Prostate gland (tissue), 2 donors: ENCODE measurements at regions not wholly inside any gene's neighbourhood (a gene's known extent, or its start where the extent isn't known, plus 50 kb on each side); places are given as distances from the start of the nearest gene placed in this dataset.

ENCODE experiments used
- CTCF ChIP-seq, 4 experiments: fragments of 200-600 bp in 2 of 4; fragments of 450-650 bp in 2 of 4; sonication (generic) in 2 of 4; IDR thresholded peaks; 1 replicate in 3 of 4; 2 replicates in 1 of 4; pipeline ENCODE4 v1.5.1; 2016 to 2019; ENCODE audit warnings: antibody characterized with exemption in 4 of 4, mild to moderate bottlenecking in 2 of 4, moderate library complexity in 2 of 4
- POLR2A ChIP-seq: fragments of 450-650 bp; IDR thresholded peaks from one replicate; pipeline ENCODE4 v1.6.1; 2016; ENCODE audit warnings: antibody characterized with exemption, mild to moderate bottlenecking

- TF ChIP-seq CTCF (IDR thresholded peaks at IDR 0.05) (no peak), POLR2A (no peak)
These were observed 97.2 kb upstream of the GALNTL6 start for GRCh38 chr4:171715973-171716372.
